ENCODE measurements at regions not wholly inside any gene's neighbourhood (a gene's known extent, or its start where the extent isn't known, plus 50 kb on each side); places are given as distances from the start of the nearest gene placed in this dataset.

DNA sequence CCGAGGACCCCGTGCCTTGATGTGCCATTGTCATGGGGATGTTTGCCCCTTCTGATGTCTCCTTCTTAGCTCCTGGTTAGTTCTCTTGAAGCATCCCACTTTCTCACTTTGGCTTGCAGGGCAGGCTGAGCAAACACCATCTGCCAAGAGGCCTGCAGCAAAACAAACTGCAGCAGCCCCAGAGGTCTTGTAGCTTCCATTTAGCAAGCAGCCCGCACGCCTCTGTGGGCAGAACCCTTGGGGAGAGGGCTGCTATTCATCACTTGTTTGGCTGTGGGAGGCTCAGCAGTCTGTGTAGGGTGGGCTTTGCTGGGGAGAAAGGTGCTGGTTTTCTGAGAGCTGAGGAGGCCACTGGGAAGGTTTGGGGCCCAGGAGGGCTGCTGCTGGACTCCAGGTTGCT lies 56.7 kb downstream of the KCNC4 start:
- TF ChIP-seq, protein P1, sequence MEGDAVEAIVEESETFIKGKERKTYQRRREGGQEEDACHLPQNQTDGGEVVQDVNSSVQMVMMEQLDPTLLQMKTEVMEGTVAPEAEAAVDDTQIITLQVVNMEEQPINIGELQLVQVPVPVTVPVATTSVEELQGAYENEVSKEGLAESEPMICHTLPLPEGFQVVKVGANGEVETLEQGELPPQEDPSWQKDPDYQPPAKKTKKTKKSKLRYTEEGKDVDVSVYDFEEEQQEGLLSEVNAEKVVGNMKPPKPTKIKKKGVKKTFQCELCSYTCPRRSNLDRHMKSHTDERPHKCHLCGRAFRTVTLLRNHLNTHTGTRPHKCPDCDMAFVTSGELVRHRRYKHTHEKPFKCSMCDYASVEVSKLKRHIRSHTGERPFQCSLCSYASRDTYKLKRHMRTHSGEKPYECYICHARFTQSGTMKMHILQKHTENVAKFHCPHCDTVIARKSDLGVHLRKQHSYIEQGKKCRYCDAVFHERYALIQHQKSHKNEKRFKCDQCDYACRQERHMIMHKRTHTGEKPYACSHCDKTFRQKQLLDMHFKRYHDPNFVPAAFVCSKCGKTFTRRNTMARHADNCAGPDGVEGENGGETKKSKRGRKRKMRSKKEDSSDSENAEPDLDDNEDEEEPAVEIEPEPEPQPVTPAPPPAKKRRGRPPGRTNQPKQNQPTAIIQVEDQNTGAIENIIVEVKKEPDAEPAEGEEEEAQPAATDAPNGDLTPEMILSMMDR (IDR thresholded peaks at IDR 0.05) = no peak
- no peak for TF ChIP-seq POLR2AphosphoS5 (IDR thresholded peaks at IDR 0.05)
